Left lobe of liver (tissue), 2 donors: ENCODE measurements at regions not wholly inside any gene's neighbourhood (a gene's known extent, or its start where the extent isn't known, plus 50 kb on each side); places are given as distances from the start of the nearest gene placed in this dataset.

ENCODE experiments used
- ATAC-seq: fragments of 200-7000 bp; cut with Tn5 transposase; one replicate; pipeline ENCODE4 v1.9.1; 2020; ENCODE audit warnings: mild to moderate bottlenecking, moderate library complexity
- DNase-seq: peaks from one replicate; pipeline ENCODE4 v3.0.0-alpha.2; 2020; ENCODE audit warnings: low spot score
- donor health status: DM: no; HTN: no; CAD: no; lungs with moderate emphysema.
- donor health status: DM: no; HTN: yes; CAD: no.

GRCh38 chr1:83773059-83773458, 225.9 kb downstream of the TTLL7 start:
- ATAC-seq (no peak), DNase-seq (no peak)

GRCh38 chr1:83770319-83770661, 228.6 kb downstream of the TTLL7 start:
- ATAC-seq (no peak), DNase-seq (no peak)

GRCh38 chr1:83769594-83770318, 229.2 kb downstream of the TTLL7 start:
- ATAC-seq (peak; percentile 48), DNase-seq (no peak)

GRCh38 chr1:83769072-83769471, 229.9 kb downstream of the TTLL7 start:
- ATAC-seq (peak; percentile 49), DNase-seq (no peak)

GRCh38 chr1:83766241-83766691, 232.7 kb downstream of the TTLL7 start:
- no peak for ATAC-seq
- no peak for DNase-seq

GRCh38 chr1:83765125-83765524, 233.8 kb downstream of the TTLL7 start:
- no peak for DNase-seq
- ATAC-seq = peak; percentile 41

GRCh38 chr1:83764209-83764608, 234.7 kb downstream of the TTLL7 start:
- no peak for ATAC-seq

GRCh38 chr1:83763361-83764095, 235.4 kb downstream of the TTLL7 start:
- DNase-seq (no peak), ATAC-seq (peak; percentile 30)

More at GRCh38 chr1:83764209-83764608, 234.7 kb downstream of the TTLL7 start:
- DNase-seq = no peak

- no peak for ATAC-seq
- DNase-seq = no peak
These were observed 236.5 kb downstream of the TTLL7 start for GRCh38 chr1:83762416-83762815.

- peak; percentile 45 for ATAC-seq
- peak; percentile 49 for DNase-seq
These were observed 236.9 kb downstream of the TTLL7 start for GRCh38 chr1:83762039-83762365.

- DNase-seq (no peak), ATAC-seq (peak; percentile 42)
These were observed 237.5 kb downstream of the TTLL7 start for GRCh38 chr1:83761167-83762038.

GRCh38 chr1:83760226-83761021, 238.5 kb downstream of the TTLL7 start:
- ATAC-seq (no peak), DNase-seq (no peak)

GRCh38 chr1:83756984-83757717, 241.8 kb downstream of the TTLL7 start:
- DNase-seq (peak; percentile 65), ATAC-seq (peak; percentile 81)

GRCh38 chr1:83751602-83752001, 247.3 kb downstream of the TTLL7 start:
- DNase-seq = no peak
- no peak for ATAC-seq

- no peak for DNase-seq
- no peak for ATAC-seq
These were observed 248.7 kb downstream of the TTLL7 start for GRCh38 chr1:83750201-83750600.

GRCh38 chr1:83747853-83748482, 251.0 kb downstream of the TTLL7 start:
- DNase-seq (no peak), ATAC-seq (peak; percentile 67)

GRCh38 chr1:83746234-83746633, 252.7 kb downstream of the TTLL7 start:
- peak; percentile 81 for ATAC-seq
- peak; percentile 55 for DNase-seq

- ATAC-seq (no peak), DNase-seq (no peak)
These were observed 256.5 kb downstream of the TTLL7 start for GRCh38 chr1:83742446-83742845.

GRCh38 chr1:83741770-83742169, 257.2 kb downstream of the TTLL7 start:
- no peak for ATAC-seq
- no peak for DNase-seq

- DNase-seq (no peak), ATAC-seq (no peak)
These were observed 257.6 kb downstream of the TTLL7 start for GRCh38 chr1:83741348-83741747.
